ENCODE measurements at regions not wholly inside any gene's neighbourhood (a gene's known extent, or its start where the extent isn't known, plus 50 kb on each side); places are given as distances from the start of the nearest gene placed in this dataset.

GRCh38 chr10:6915307-6915706 lies 335.2 kb upstream of the PRKCQ start:
- Histone ChIP-seq H3K27ac (no peak overlapping the region), H3K79me2 (ENCODE audit: insufficient read depth, low read depth) (no peaks in the 10 kb centered on the region), H2AFZ (ENCODE audit: low read depth) (no peak overlapping the region), H4K20me1 (ENCODE audit: insufficient read depth) (no peaks in the 10 kb centered on the region), H3K4me1 (ENCODE audit: low read depth, poor library complexity, severe bottlenecking) (no peaks in the 10 kb centered on the region), H3K27me3 (ENCODE audit: insufficient read depth, low read depth) (no peaks in the 10 kb centered on the region), H3K9ac (no peak overlapping the region), H3K36me3 (ENCODE audit: insufficient read depth) (no peaks in the 10 kb centered on the region), H3K4me3 (IDR thresholded peaks at IDR 0.05; ENCODE audit: insufficient read depth, low read depth, low read length) (no peak overlapping the region), H3K4me2 (no peak overlapping the region)
- TF ChIP-seq CTCF (conservative IDR thresholded peaks at IDR 0.05; ENCODE audit: low read depth, low read length) = no peak

- no peak overlapping the region for H3K27ac ChIP-seq
- no peaks in the 10 kb centered on the region for H3K36me3 ChIP-seq (ENCODE audit: insufficient read depth)
- TF ChIP-seq CTCF (conservative IDR thresholded peaks at IDR 0.05; ENCODE audit: low read depth, low read length) = no peak
- no peaks in the 10 kb centered on the region for H3K4me1 ChIP-seq (ENCODE audit: low read depth, poor library complexity, severe bottlenecking)
- H3K9ac ChIP-seq = no peak overlapping the region
- no peaks in the 10 kb centered on the region for H4K20me1 ChIP-seq (ENCODE audit: insufficient read depth)
- no peaks in the 10 kb centered on the region for H3K79me2 ChIP-seq (ENCODE audit: insufficient read depth, low read depth)
- H3K4me2 ChIP-seq = no peak overlapping the region
- no peaks in the 10 kb centered on the region for H3K27me3 ChIP-seq (ENCODE audit: insufficient read depth, low read depth)
- no peak overlapping the region for H2AFZ ChIP-seq (ENCODE audit: low read depth)
- H3K4me3 ChIP-seq (IDR thresholded peaks at IDR 0.05; ENCODE audit: insufficient read depth, low read depth, low read length) = no peak overlapping the region
Observed at GRCh38 chr10:6912929-6913328, 332.9 kb upstream of the PRKCQ start.

- Histone ChIP-seq H3K4me2 (no peak overlapping the region), H3K4me1 (ENCODE audit: low read depth, poor library complexity, severe bottlenecking) (no peaks in the 10 kb centered on the region), H4K20me1 (ENCODE audit: insufficient read depth) (no peaks in the 10 kb centered on the region), H3K79me2 (ENCODE audit: insufficient read depth, low read depth) (no peaks in the 10 kb centered on the region), H3K9ac (no peak overlapping the region), H3K4me3 (IDR thresholded peaks at IDR 0.05; ENCODE audit: insufficient read depth, low read depth, low read length) (no peak overlapping the region), H3K27me3 (ENCODE audit: insufficient read depth, low read depth) (no peaks in the 10 kb centered on the region), H3K27ac (no peak overlapping the region), H3K36me3 (ENCODE audit: insufficient read depth) (no peaks in the 10 kb centered on the region), H2AFZ (ENCODE audit: low read depth) (no peak overlapping the region)
- no peak for TF ChIP-seq CTCF (conservative IDR thresholded peaks at IDR 0.05; ENCODE audit: low read depth, low read length)
Observed at GRCh38 chr10:6912424-6912823, 332.3 kb upstream of the PRKCQ start.

- Histone ChIP-seq H3K79me2 (ENCODE audit: insufficient read depth, low read depth) (no peaks in the 10 kb centered on the region), H3K4me2 (no peak overlapping the region), H3K27ac (no peak overlapping the region)
Observed at GRCh38 chr10:6912021-6912420, 331.9 kb upstream of the PRKCQ start.

More at GRCh38 chr10:6912021-6912420, 331.9 kb upstream of the PRKCQ start:
- no peak for TF ChIP-seq CTCF (conservative IDR thresholded peaks at IDR 0.05; ENCODE audit: low read depth, low read length)
- Histone ChIP-seq H4K20me1 (ENCODE audit: insufficient read depth) (no peaks in the 10 kb centered on the region), H3K27me3 (ENCODE audit: insufficient read depth, low read depth) (no peaks in the 10 kb centered on the region), H3K9ac (no peak overlapping the region), H3K36me3 (ENCODE audit: insufficient read depth) (no peaks in the 10 kb centered on the region), H2AFZ (ENCODE audit: low read depth) (no peak overlapping the region), H3K4me3 (IDR thresholded peaks at IDR 0.05; ENCODE audit: insufficient read depth, low read depth, low read length) (no peak overlapping the region), H3K4me1 (ENCODE audit: low read depth, poor library complexity, severe bottlenecking) (no peaks in the 10 kb centered on the region)
